ENCODE measurements at regions not wholly inside any gene's neighbourhood (a gene's known extent, or its start where the extent isn't known, plus 50 kb on each side); places are given as distances from the start of the nearest gene placed in this dataset.
A peak's percentile ranks its signal among the peaks of the same experiment; 100 is the strongest.

DNA sequence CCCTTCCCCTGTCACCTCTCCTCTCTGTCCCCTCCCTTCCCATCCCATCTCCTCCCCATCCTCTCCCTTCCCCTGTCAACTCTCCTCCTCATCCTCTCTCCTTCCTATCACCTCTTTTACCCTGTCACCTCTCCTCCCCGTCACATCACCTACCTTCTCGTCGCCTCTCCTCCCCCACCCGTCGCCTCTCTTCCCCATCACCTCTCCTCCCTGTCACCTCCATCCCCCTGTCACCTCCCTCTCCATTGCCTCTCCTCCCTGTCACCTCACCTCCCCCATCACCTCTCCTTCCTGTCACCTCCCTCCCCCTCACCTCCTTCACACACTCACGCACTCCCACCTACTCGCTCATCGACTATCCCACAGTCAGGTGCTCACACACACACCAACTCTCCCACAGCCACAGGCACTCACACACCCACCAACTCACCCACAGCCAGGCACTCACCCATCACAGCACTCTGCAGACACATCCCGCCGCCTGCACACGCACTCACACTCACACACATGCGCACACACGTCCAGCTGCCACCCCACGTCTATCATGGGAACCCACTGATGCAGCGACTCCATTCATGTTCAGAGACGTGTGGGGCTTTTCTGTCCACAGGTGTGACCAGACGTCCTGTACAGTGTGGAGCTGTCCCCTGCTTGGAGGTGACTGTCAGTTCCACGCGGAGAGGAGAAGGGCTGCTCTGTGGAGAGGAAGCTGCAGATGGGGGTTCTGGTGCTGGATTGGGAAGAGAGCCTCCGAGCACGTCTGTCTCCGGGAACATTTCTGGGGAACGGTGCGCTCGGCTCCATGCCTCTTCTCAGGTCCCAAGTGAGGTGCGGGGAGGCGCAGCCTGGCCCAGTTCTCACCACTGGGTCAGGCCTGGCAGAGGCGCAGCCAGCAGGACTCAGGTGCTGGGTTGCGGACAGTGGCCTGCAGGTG is 184.3 kb downstream of the TTLL2 start:
- no peak overlapping the region for H4K91ac ChIP-seq (ENCODE audit: low read length)
- H3K9me3 ChIP-seq (ENCODE audit: control insufficient read depth, low read length), result no peaks in the 10 kb centered on the region
- H2AFZ ChIP-seq (ENCODE audit: low read depth, low read length), result no peak overlapping the region
- no peak overlapping the region for H4K8ac ChIP-seq (ENCODE audit: low read length)
- WGBS, result 88% methylated on average over 29 of the region's 29 CpGs
- no peak overlapping the region for H3K27ac ChIP-seq (ENCODE audit: low read length, poor library complexity, severe bottlenecking)
- no peaks in the 10 kb centered on the region for H3K79me1 ChIP-seq (replicated peaks; ENCODE audit: low read length, poor library complexity, severe bottlenecking)
- no peak overlapping the region for H3K4me2 ChIP-seq (ENCODE audit: low read length, poor library complexity, severe bottlenecking)
- H2AK5ac ChIP-seq (ENCODE audit: low read length, severe bottlenecking), result no peak overlapping the region
- peak overlapping the region in 1 of 2 experiments; percentile 58 for H3K14ac ChIP-seq (ENCODE audit: low read length in 2 of 2)
- no peaks in the 10 kb centered on the region for H3K4me1 ChIP-seq (ENCODE audit: control insufficient read depth, insufficient read depth, low read depth, low read length)
- no peak overlapping the region for H3K23ac ChIP-seq (ENCODE audit: low read length in 2 of 2)
- H3K27me3 ChIP-seq (ENCODE audit: control insufficient read depth in 1 of 2, insufficient read depth in 1 of 2, low read length in 2 of 2), result no peaks in the 10 kb centered on the region
- no peak overlapping the region for H3K4me3 ChIP-seq (ENCODE audit: insufficient read depth in 1 of 2, low read depth in 1 of 2, low read length in 2 of 2)
- no peak overlapping the region for H2BK12ac ChIP-seq (ENCODE audit: low read length in 2 of 2)
- DNase-seq, result no peak
- no peak overlapping the region for H2BK120ac ChIP-seq (ENCODE audit: low read depth, low read length)
- H3K9ac ChIP-seq (ENCODE audit: low read length), result no peak overlapping the region
- H2BK15ac ChIP-seq (ENCODE audit: low read depth, poor library complexity, severe bottlenecking), result no peak overlapping the region
- no peak overlapping the region for H2BK5ac ChIP-seq (ENCODE audit: low read depth, low read length, poor library complexity, severe bottlenecking)
- H3K18ac ChIP-seq (ENCODE audit: low read depth in 1 of 2, low read length in 2 of 2), result no peak overlapping the region
- no peaks in the 10 kb centered on the region for H3K36me3 ChIP-seq (ENCODE audit: control insufficient read depth in 1 of 2, insufficient read depth in 2 of 2, low read depth in 1 of 2, low read length in 2 of 2)
- H3K4ac ChIP-seq (ENCODE audit: low read depth in 1 of 2, low read length in 2 of 2), result no peak overlapping the region

DNA sequence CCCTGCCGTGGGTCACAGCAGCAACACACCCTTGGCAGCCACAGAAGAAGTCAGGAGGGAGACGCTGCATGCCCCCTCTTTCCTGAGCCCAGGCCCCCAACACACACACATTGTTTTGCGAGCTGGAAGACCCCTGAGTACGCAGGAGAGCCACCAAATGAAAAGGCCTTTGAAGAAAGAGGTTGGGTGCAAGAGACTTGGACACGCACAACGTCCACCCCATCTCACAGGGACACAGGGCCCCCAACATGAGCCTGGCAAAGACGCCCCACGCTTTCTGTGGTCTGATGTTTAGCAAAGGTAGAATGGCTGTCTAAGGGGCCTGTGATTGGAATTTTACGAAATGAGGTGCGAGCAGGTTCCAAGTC is 185.0 kb downstream of the TTLL2 start:
- Histone ChIP-seq H4K91ac (ENCODE audit: low read length) (no peak overlapping the region), H3K27ac (ENCODE audit: low read length, poor library complexity, severe bottlenecking) (no peak overlapping the region), H4K8ac (ENCODE audit: low read length) (no peak overlapping the region), H3K23ac (ENCODE audit: low read length in 2 of 2) (no peak overlapping the region), H3K14ac (ENCODE audit: low read length in 2 of 2) (no peak overlapping the region), H3K79me1 (replicated peaks; ENCODE audit: low read length, poor library complexity, severe bottlenecking) (no peaks in the 10 kb centered on the region), H3K36me3 (ENCODE audit: control insufficient read depth in 1 of 2, insufficient read depth in 2 of 2, low read depth in 1 of 2, low read length in 2 of 2) (no peaks in the 10 kb centered on the region), H2BK120ac (ENCODE audit: low read depth, low read length) (no peak overlapping the region), H3K9ac (ENCODE audit: low read length) (no peak overlapping the region), H3K4me3 (ENCODE audit: insufficient read depth in 1 of 2, low read depth in 1 of 2, low read length in 2 of 2) (no peak overlapping the region), H2BK5ac (ENCODE audit: low read depth, low read length, poor library complexity, severe bottlenecking) (no peak overlapping the region), H2AFZ (ENCODE audit: low read depth, low read length) (no peak overlapping the region), H2BK12ac (ENCODE audit: low read length in 2 of 2) (no peak overlapping the region), H3K4me2 (ENCODE audit: low read length, poor library complexity, severe bottlenecking) (no peak overlapping the region), H2AK5ac (ENCODE audit: low read length, severe bottlenecking) (no peak overlapping the region), H3K18ac (ENCODE audit: low read depth in 1 of 2, low read length in 2 of 2) (no peak overlapping the region), H3K4ac (ENCODE audit: low read depth in 1 of 2, low read length in 2 of 2) (no peak overlapping the region), H3K9me3 (ENCODE audit: control insufficient read depth, low read length) (no peaks in the 10 kb centered on the region), H3K4me1 (ENCODE audit: control insufficient read depth, insufficient read depth, low read depth, low read length) (no peaks in the 10 kb centered on the region), H3K27me3 (ENCODE audit: control insufficient read depth in 1 of 2, insufficient read depth in 1 of 2, low read length in 2 of 2) (no peaks in the 10 kb centered on the region), H2BK15ac (ENCODE audit: low read depth, poor library complexity, severe bottlenecking) (no peak overlapping the region)
- DNase-seq, result no peak
- 85% methylated on average over 9 of the region's 10 CpGs for WGBS

DNA sequence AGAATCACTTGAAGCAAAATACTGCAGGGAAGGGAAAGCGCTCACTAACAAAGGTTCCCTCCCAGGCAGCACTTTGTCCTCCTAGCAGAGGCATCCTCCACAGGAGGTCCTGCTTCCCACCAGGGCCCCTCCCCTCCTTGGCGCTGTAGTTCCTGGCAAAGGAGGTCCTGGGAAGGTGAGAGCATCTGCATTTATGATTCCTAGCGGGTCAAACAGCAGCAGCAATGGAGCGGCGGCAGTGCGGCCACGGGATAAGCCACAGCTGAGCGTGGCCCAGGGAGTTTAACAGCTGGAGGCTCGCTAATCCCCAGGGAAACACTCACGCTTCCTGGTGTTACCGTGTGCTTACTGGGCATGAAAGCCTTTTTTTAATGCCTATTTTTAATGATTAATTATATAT is 185.8 kb downstream of the TTLL2 start:
- peak overlapping the region in 1 of 2 experiments; percentile 75 for H3K14ac ChIP-seq (ENCODE audit: low read length in 2 of 2)
- no peak overlapping the region for H4K91ac ChIP-seq (ENCODE audit: low read length)
- no peak overlapping the region for H3K18ac ChIP-seq (ENCODE audit: low read depth in 1 of 2, low read length in 2 of 2)
- no peaks in the 10 kb centered on the region for H3K27me3 ChIP-seq (ENCODE audit: control insufficient read depth in 1 of 2, insufficient read depth in 1 of 2, low read length in 2 of 2)
- no peak overlapping the region for H2BK5ac ChIP-seq (ENCODE audit: low read depth, low read length, poor library complexity, severe bottlenecking)
- no peak overlapping the region for H3K4ac ChIP-seq (ENCODE audit: low read depth in 1 of 2, low read length in 2 of 2)
- H3K36me3 ChIP-seq (ENCODE audit: control insufficient read depth in 1 of 2, insufficient read depth in 2 of 2, low read depth in 1 of 2, low read length in 2 of 2), result no peaks in the 10 kb centered on the region
- H2AFZ ChIP-seq (ENCODE audit: low read depth, low read length), result no peak overlapping the region
- no peak overlapping the region for H3K23ac ChIP-seq (ENCODE audit: low read length in 2 of 2)
- H2BK15ac ChIP-seq (ENCODE audit: low read depth, poor library complexity, severe bottlenecking), result no peak overlapping the region
- no peak overlapping the region for H3K9ac ChIP-seq (ENCODE audit: low read length)
- H3K27ac ChIP-seq (ENCODE audit: low read length, poor library complexity, severe bottlenecking), result no peak overlapping the region
- H3K4me1 ChIP-seq (ENCODE audit: control insufficient read depth, insufficient read depth, low read depth, low read length), result no peaks in the 10 kb centered on the region
- H3K4me3 ChIP-seq (ENCODE audit: insufficient read depth in 1 of 2, low read depth in 1 of 2, low read length in 2 of 2), result no peak overlapping the region
- no peak overlapping the region for H3K4me2 ChIP-seq (ENCODE audit: low read length, poor library complexity, severe bottlenecking)
- DNase-seq, result no peak
- no peak overlapping the region for H2BK12ac ChIP-seq (ENCODE audit: low read length in 2 of 2)
- H4K8ac ChIP-seq (ENCODE audit: low read length), result no peak overlapping the region
- 70% methylated on average over 8 of the region's 11 CpGs for WGBS
- H2AK5ac ChIP-seq (ENCODE audit: low read length, severe bottlenecking), result no peak overlapping the region
- H3K9me3 ChIP-seq (ENCODE audit: control insufficient read depth, low read length), result no peaks in the 10 kb centered on the region
- H3K79me1 ChIP-seq (replicated peaks; ENCODE audit: low read length, poor library complexity, severe bottlenecking), result no peaks in the 10 kb centered on the region
- no peak overlapping the region for H2BK120ac ChIP-seq (ENCODE audit: low read depth, low read length)

DNA sequence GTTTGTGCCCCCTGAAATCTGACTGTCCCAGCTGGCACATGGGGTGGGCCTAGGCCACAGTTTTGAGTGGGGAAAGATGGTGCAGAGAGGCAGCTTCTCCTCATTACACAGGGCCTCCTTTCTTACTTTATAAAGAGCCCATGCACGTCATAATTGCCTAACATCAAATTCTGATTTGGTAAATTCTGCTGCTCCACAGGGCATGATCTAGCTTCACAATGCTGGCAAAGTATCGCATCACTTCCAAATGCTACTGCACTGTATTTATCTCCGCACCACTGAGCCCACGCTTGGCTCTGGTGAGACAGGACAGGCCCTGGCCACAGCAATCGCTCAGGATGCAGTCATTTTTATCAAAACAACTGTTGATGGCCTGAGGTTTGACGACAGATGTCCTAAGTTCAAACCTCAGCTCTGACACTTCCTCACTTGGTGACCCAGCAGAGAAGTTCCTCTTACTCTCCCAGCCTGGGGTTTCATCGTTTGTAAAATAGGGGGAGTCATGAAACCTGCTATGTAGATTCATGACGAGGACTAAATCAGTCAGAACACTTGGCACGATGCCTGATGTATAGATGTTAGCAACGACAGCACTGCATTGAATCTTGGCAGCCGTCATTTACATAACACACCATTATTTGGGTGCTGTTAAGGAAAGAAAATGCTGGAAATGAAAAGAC is 187.9 kb downstream of the TTLL2 start:
- H3K36me3 ChIP-seq (ENCODE audit: control insufficient read depth in 1 of 2, insufficient read depth in 2 of 2, low read depth in 1 of 2, low read length in 2 of 2), result no peaks in the 10 kb centered on the region
- 78% methylated on average over 10 of the region's 11 CpGs for WGBS
- H3K4me3 ChIP-seq (ENCODE audit: insufficient read depth in 1 of 2, low read depth in 1 of 2, low read length in 2 of 2), result no peak overlapping the region
- no peaks in the 10 kb centered on the region for H3K9me3 ChIP-seq (ENCODE audit: control insufficient read depth, low read length)
- no peak overlapping the region for H2AK5ac ChIP-seq (ENCODE audit: low read length, severe bottlenecking)
- no peak overlapping the region for H2BK5ac ChIP-seq (ENCODE audit: low read depth, low read length, poor library complexity, severe bottlenecking)
- H3K4ac ChIP-seq (ENCODE audit: low read depth in 1 of 2, low read length in 2 of 2), result no peak overlapping the region
- H3K23ac ChIP-seq (ENCODE audit: low read length in 2 of 2), result no peak overlapping the region
- H2AFZ ChIP-seq (ENCODE audit: low read depth, low read length), result no peak overlapping the region
- H3K9ac ChIP-seq (ENCODE audit: low read length), result no peak overlapping the region
- H4K8ac ChIP-seq (ENCODE audit: low read length), result no peak overlapping the region
- H4K91ac ChIP-seq (ENCODE audit: low read length), result no peak overlapping the region
- no peaks in the 10 kb centered on the region for H3K4me1 ChIP-seq (ENCODE audit: control insufficient read depth, insufficient read depth, low read depth, low read length)
- no peaks in the 10 kb centered on the region for H3K79me1 ChIP-seq (replicated peaks; ENCODE audit: low read length, poor library complexity, severe bottlenecking)
- H3K4me2 ChIP-seq (ENCODE audit: low read length, poor library complexity, severe bottlenecking), result no peak overlapping the region
- H2BK15ac ChIP-seq (ENCODE audit: low read depth, poor library complexity, severe bottlenecking), result no peak overlapping the region
- H3K27me3 ChIP-seq (ENCODE audit: control insufficient read depth in 1 of 2, insufficient read depth in 1 of 2, low read length in 2 of 2), result no peaks in the 10 kb centered on the region
- no peak overlapping the region for H2BK12ac ChIP-seq (ENCODE audit: low read length in 2 of 2)
- DNase-seq, result no peak
- H3K18ac ChIP-seq (ENCODE audit: low read depth in 1 of 2, low read length in 2 of 2), result no peak overlapping the region
- H3K27ac ChIP-seq (ENCODE audit: low read length, poor library complexity, severe bottlenecking), result no peak overlapping the region
- no peak overlapping the region for H3K14ac ChIP-seq (ENCODE audit: low read length in 2 of 2)
- no peak overlapping the region for H2BK120ac ChIP-seq (ENCODE audit: low read depth, low read length)

All from mesenchymal stem cell (in vitro differentiated cells and primary cell).